HepG2 (cell line): ENCODE measurements at regions not wholly inside any gene's neighbourhood (a gene's known extent, or its start where the extent isn't known, plus 50 kb on each side); places are given as distances from the start of the nearest gene placed in this dataset.

Source experiments
- ATF7-NPFF ChIP-seq: sonication (generic); formaldehyde crosslinking; IDR thresholded peaks from 2 replicates; pipeline ENCODE4 v1.8.1; 2023; ENCODE audit warnings: mild to moderate bottlenecking, low read depth, missing genetic modification reagents, moderate library complexity
- ESRRA ChIP-seq: sonication (generic); formaldehyde crosslinking; IDR thresholded peaks from 2 replicates; pipeline ENCODE4 v1.5.1; 2020; ENCODE audit warnings: mild to moderate bottlenecking, low read depth, missing genetic modification reagents
- FOSL2 ChIP-seq: sonication (generic); formaldehyde crosslinking; IDR thresholded peaks from 2 replicates; pipeline ENCODE4 v1.4.0; 2020; ENCODE audit warnings: missing genetic modification reagents
- JUNB ChIP-seq: sonication (generic); formaldehyde crosslinking; IDR thresholded peaks from 2 replicates; pipeline ENCODE4 v1.8.0; 2022; ENCODE audit warnings: missing genetic modification reagents, mild to moderate bottlenecking, borderline replicate concordance
- MAFG ChIP-seq: sonication (generic); formaldehyde crosslinking; IDR thresholded peaks from 2 replicates; pipeline ENCODE4 v1.5.1; 2020; ENCODE audit warnings: mild to moderate bottlenecking, missing genetic modification reagents
- SALL2 ChIP-seq: sonication (generic); formaldehyde crosslinking; IDR thresholded peaks from 2 replicates; pipeline ENCODE4 v1.8.1; 2023; ENCODE audit warnings: mild to moderate bottlenecking, missing genetic modification reagents, inconsistent platforms
- SIX4 ChIP-seq: sonication (generic); formaldehyde crosslinking; IDR thresholded peaks from 2 replicates; pipeline ENCODE4 v1.4.0; 2020; ENCODE audit warnings: missing genetic modification reagents
- STAT5B ChIP-seq: sonication (generic); formaldehyde crosslinking; IDR thresholded peaks from 2 replicates; pipeline ENCODE4 v1.4.0; 2020; ENCODE audit warnings: missing genetic modification reagents
- ZBTB43 ChIP-seq: sonication (generic); formaldehyde crosslinking; conservative IDR thresholded peaks from 2 replicates; pipeline ENCODE4 v1.4.0; 2020; ENCODE audit warnings: missing genetic modification reagents
- ZFP37 ChIP-seq: sonication (generic); formaldehyde crosslinking; IDR thresholded peaks from 2 replicates; pipeline ENCODE4 v1.4.0; 2020; ENCODE audit warnings: missing genetic modification reagents, borderline replicate concordance
- ZFYVE20 ChIP-seq: sonication (generic); formaldehyde crosslinking; IDR thresholded peaks from 2 replicates; pipeline ENCODE4 v1.8.0; 2023; ENCODE audit warnings: low read depth, mild to moderate bottlenecking, moderate library complexity, missing genetic modification reagents, borderline replicate concordance
- ZNF333 ChIP-seq: sonication (generic); formaldehyde crosslinking; IDR thresholded peaks from 2 replicates; pipeline ENCODE4 v1.4.0; 2020; ENCODE audit warnings: mild to moderate bottlenecking, missing genetic modification reagents, borderline replicate concordance
- ZNF362 ChIP-seq: sonication (generic); formaldehyde crosslinking; IDR thresholded peaks from 2 replicates; pipeline ENCODE4 v1.4.0; 2020; ENCODE audit warnings: missing genetic modification reagents, mild to moderate bottlenecking, borderline replicate concordance
- ZNF619 ChIP-seq: sonication (generic); formaldehyde crosslinking; IDR thresholded peaks from 2 replicates; pipeline ENCODE4 v1.4.0; 2020; ENCODE audit warnings: mild to moderate bottlenecking, missing genetic modification reagents
- ZNF704 ChIP-seq: sonication (generic); formaldehyde crosslinking; IDR thresholded peaks from 2 replicates; pipeline ENCODE4 v1.8.1; 2023; ENCODE audit warnings: mild to moderate bottlenecking, inconsistent platforms, moderate library complexity, missing genetic modification reagents, borderline replicate concordance
- ZNF792 ChIP-seq: IDR thresholded peaks from 2 replicates; pipeline ENCODE4 v1.6.1; 2016
- TF ChIP-seq, protein P1 (sequence below): sonication (generic); formaldehyde crosslinking; IDR thresholded peaks from 2 replicates; pipeline ENCODE4 v1.4.0; 2020; ENCODE audit warnings: missing genetic modification reagents
- TF ChIP-seq, protein P2 (sequence below): sonication (generic); formaldehyde crosslinking; IDR thresholded peaks from 2 replicates; pipeline ENCODE4 v1.5.0; 2020; ENCODE audit warnings: missing genetic modification reagents

GRCh38 chr10:33899578-33900531 is 565.4 kb upstream of the NRP1 start (continued):
- TF ChIP-seq ZNF362 (CRISPR knock-in tag): no peak
- TF ChIP-seq, protein P1, sequence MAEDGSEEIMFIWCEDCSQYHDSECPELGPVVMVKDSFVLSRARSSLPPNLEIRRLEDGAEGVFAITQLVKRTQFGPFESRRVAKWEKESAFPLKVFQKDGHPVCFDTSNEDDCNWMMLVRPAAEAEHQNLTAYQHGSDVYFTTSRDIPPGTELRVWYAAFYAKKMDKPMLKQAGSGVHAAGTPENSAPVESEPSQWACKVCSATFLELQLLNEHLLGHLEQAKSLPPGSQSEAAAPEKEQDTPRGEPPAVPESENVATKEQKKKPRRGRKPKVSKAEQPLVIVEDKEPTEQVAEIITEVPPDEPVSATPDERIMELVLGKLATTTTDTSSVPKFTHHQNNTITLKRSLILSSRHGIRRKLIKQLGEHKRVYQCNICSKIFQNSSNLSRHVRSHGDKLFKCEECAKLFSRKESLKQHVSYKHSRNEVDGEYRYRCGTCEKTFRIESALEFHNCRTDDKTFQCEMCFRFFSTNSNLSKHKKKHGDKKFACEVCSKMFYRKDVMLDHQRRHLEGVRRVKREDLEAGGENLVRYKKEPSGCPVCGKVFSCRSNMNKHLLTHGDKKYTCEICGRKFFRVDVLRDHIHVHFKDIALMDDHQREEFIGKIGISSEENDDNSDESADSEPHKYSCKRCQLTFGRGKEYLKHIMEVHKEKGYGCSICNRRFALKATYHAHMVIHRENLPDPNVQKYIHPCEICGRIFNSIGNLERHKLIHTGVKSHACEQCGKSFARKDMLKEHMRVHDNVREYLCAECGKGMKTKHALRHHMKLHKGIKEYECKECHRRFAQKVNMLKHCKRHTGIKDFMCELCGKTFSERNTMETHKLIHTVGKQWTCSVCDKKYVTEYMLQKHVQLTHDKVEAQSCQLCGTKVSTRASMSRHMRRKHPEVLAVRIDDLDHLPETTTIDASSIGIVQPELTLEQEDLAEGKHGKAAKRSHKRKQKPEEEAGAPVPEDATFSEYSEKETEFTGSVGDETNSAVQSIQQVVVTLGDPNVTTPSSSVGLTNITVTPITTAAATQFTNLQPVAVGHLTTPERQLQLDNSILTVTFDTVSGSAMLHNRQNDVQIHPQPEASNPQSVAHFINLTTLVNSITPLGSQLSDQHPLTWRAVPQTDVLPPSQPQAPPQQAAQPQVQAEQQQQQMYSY (CRISPR knock-in tag): no peak
- TF ChIP-seq ZFP37 (CRISPR knock-in tag): no peak
- no peak for TF ChIP-seq ZNF704
- TF ChIP-seq ZNF792 (CRISPR knock-in tag): no peak
- TF ChIP-seq FOSL2 (CRISPR knock-in tag): no peak
- no peak for TF ChIP-seq ZBTB43
- no peak for TF ChIP-seq JUNB
- TF ChIP-seq, protein P2, sequence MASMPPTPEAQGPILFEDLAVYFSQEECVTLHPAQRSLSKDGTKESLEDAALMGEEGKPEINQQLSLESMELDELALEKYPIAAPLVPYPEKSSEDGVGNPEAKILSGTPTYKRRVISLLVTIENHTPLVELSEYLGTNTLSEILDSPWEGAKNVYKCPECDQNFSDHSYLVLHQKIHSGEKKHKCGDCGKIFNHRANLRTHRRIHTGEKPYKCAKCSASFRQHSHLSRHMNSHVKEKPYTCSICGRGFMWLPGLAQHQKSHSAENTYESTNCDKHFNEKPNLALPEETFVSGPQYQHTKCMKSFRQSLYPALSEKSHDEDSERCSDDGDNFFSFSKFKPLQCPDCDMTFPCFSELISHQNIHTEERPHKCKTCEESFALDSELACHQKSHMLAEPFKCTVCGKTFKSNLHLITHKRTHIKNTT (CRISPR knock-in tag): no peak
- no peak for TF ChIP-seq SALL2 (CRISPR knock-in tag)
- no peak for TF ChIP-seq MAFG (CRISPR knock-in tag)
- TF ChIP-seq ZFYVE20 (CRISPR knock-in tag): no peak
- TF ChIP-seq ZNF619: no peak
- peak; percentile 97 for TF ChIP-seq SIX4
- TF ChIP-seq ATF7-NPFF (CRISPR knock-in tag): no peak
- no peak for TF ChIP-seq STAT5B (CRISPR knock-in tag)
- TF ChIP-seq ZNF333 (CRISPR knock-in tag): no peak
- no peak for TF ChIP-seq ESRRA
